DOHH2 (cell line): ENCODE measurements at regions not wholly inside any gene's neighbourhood (a gene's known extent, or its start where the extent isn't known, plus 50 kb on each side); places are given as distances from the start of the nearest gene placed in this dataset.

Source experiments
- EZH2phosphoT487 ChIP-seq: fragments of 200-600 bp; sonication (generic); IDR thresholded peaks from 2 replicates; pipeline ENCODE4 v1.6.1; 2017; ENCODE audit warnings: borderline replicate concordance, mild to moderate bottlenecking, antibody characterized with exemption, low read length, moderate library complexity, mixed read lengths
- TF ChIP-seq, protein P1 (sequence below): fragments of 200-600 bp; sonication (generic); IDR thresholded peaks from one replicate; pipeline ENCODE4 v1.5.1; 2014; ENCODE audit warnings: antibody characterized with exemption, mild to moderate bottlenecking, low read depth, low read length; ENCODE audit not compliant: poor library complexity, severe bottlenecking

DNA sequence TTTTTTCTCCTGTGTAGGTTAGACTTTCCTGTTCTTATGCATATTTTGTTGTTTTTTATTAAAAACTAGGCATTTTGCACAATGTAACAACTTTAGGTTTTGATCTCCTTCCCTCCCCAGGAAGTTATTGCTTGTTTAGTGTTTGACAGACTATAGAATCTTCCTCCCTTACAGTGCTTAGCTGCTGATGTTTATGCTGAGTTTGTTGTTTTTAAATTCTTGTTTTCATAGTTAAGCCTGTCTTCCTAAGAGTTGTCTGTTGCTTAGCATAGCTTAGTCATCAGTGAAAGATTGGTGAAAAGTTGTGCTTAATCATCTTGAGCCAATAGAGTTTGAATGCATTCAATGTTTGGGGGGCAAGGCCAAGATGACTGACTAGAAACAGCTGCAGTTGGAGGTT lies 157.5 kb downstream of the NKX6-1 start:
- TF ChIP-seq, protein P1, sequence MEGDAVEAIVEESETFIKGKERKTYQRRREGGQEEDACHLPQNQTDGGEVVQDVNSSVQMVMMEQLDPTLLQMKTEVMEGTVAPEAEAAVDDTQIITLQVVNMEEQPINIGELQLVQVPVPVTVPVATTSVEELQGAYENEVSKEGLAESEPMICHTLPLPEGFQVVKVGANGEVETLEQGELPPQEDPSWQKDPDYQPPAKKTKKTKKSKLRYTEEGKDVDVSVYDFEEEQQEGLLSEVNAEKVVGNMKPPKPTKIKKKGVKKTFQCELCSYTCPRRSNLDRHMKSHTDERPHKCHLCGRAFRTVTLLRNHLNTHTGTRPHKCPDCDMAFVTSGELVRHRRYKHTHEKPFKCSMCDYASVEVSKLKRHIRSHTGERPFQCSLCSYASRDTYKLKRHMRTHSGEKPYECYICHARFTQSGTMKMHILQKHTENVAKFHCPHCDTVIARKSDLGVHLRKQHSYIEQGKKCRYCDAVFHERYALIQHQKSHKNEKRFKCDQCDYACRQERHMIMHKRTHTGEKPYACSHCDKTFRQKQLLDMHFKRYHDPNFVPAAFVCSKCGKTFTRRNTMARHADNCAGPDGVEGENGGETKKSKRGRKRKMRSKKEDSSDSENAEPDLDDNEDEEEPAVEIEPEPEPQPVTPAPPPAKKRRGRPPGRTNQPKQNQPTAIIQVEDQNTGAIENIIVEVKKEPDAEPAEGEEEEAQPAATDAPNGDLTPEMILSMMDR = no peak
- no peak for TF ChIP-seq EZH2phosphoT487
